ENCODE measurements at regions not wholly inside any gene's neighbourhood (a gene's known extent, or its start where the extent isn't known, plus 50 kb on each side); places are given as distances from the start of the nearest gene placed in this dataset.
"Not testable (repeated sequence)": the region's sequence is repeated elsewhere in the genome, so short reads cannot be mapped to it uniquely, and the experiment has no call there.

DNA sequence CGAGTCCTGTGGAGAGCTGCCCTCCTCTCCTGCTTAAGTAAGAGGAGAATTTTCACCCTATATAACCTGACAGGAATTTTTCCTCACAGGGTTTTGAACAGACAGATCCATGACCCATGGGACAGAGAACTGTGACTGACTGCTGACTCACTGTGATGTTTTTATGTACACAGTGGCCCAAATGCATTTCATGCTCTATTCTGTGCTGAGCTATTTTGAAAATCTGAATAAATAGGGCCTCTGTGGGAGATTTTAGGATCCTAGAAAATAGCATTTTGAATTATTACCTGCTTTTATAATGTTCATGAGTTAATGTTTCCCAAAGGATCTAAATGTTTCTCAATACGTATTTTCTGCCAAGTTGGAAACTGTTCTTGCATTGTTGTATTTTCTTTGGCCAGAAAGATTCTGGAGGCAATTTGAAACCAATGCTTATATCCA is 577.4 kb downstream of the HTR1B start:
- TF ChIP-seq, protein P1, sequence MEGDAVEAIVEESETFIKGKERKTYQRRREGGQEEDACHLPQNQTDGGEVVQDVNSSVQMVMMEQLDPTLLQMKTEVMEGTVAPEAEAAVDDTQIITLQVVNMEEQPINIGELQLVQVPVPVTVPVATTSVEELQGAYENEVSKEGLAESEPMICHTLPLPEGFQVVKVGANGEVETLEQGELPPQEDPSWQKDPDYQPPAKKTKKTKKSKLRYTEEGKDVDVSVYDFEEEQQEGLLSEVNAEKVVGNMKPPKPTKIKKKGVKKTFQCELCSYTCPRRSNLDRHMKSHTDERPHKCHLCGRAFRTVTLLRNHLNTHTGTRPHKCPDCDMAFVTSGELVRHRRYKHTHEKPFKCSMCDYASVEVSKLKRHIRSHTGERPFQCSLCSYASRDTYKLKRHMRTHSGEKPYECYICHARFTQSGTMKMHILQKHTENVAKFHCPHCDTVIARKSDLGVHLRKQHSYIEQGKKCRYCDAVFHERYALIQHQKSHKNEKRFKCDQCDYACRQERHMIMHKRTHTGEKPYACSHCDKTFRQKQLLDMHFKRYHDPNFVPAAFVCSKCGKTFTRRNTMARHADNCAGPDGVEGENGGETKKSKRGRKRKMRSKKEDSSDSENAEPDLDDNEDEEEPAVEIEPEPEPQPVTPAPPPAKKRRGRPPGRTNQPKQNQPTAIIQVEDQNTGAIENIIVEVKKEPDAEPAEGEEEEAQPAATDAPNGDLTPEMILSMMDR (conservative IDR thresholded peaks at IDR 0.05; ENCODE audit: control insufficient read depth, insufficient read depth, low read depth, low read length), result no peak
- DNase-seq (ENCODE audit: low read depth), result peak; percentile 83
- no peak overlapping the region for H3K4me3 ChIP-seq (ENCODE audit: control insufficient read depth, low read depth, low read length)

DNA sequence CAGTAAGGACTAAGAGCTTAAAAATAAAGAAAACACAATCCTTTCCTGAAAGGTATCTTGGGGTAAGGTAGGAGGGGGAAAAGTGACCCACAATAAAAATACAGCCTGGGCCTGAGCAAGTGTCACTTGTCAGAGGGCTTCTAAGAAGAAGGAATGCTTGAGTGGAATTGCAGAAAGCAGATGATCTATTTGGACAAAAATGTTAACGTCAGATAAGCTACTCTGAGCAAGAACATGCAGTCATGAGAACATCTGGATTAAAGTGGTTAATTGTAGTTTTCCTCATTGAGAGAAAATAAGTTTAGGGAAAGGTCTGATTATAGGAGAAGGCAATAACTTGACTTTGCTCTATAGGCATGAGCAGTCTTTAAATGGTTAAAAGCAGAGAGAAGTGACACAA is 581.9 kb downstream of the HTR1B start:
- peak; percentile 33 for DNase-seq (ENCODE audit: low read depth)
- no peak overlapping the region for H3K4me3 ChIP-seq (ENCODE audit: control insufficient read depth, low read depth, low read length)
- TF ChIP-seq, protein P1 (conservative IDR thresholded peaks at IDR 0.05; ENCODE audit: control insufficient read depth, insufficient read depth, low read depth, low read length), result no peak

DNA sequence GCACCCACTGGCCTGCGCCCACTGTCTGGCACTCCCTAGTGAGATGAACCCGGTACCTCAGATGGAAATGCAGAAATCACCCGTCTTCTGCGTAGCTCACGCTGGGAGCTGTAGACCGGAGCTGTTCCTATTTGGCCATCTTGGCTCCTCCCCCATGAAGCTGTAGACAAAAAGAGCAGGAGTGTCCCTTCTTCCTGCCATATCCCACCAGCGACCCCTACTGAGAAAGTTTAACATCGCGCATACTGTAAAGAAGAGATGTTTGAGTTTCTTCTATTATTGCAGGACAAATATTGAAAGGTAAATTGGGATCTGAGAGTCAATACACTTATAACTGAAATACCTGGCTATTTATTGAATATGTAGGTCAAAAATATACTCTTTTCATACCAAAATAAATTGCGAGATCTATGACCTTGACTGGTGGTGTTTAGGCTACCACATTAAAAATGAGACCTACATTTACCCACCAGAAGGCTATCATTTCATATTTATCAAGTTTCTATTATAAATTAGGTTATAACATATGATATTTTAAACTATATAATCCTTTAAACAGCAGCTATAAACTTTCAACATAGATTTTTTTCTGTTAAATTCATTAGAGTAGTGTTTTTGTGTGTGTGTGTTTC is 586.3 kb downstream of the HTR1B start:
- no peak overlapping the region for H3K4me3 ChIP-seq (ENCODE audit: control insufficient read depth, low read depth, low read length)
- peak; percentile 35 for DNase-seq (ENCODE audit: low read depth)
- TF ChIP-seq, protein P1 (conservative IDR thresholded peaks at IDR 0.05; ENCODE audit: control insufficient read depth, insufficient read depth, low read depth, low read length), result peak; percentile 30

DNA sequence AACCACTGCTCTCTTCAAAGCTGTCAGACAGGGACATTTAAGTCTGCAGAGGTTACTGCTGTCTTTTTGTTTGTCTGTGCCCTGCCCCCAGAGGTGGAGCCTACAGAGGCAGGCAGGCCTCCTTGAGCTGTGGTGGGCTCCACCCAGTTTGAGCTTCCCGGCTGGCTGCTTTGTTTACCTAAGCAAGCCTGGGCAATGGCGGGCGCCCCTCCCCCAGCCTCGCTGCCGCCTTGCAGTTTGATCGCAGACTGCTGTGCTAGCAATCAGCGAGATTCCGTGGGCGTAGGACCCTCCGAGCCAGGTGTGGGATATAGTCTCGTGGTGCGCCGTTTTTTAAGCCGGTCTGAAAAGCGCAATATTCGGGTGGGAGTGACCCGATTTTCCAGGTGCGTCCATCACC is 586.9 kb downstream of the HTR1B start:
- not testable (repeated sequence) for DNase-seq (ENCODE audit: low read depth); H3K4me3 ChIP-seq (ENCODE audit: control insufficient read depth, low read depth, low read length)

DNA sequence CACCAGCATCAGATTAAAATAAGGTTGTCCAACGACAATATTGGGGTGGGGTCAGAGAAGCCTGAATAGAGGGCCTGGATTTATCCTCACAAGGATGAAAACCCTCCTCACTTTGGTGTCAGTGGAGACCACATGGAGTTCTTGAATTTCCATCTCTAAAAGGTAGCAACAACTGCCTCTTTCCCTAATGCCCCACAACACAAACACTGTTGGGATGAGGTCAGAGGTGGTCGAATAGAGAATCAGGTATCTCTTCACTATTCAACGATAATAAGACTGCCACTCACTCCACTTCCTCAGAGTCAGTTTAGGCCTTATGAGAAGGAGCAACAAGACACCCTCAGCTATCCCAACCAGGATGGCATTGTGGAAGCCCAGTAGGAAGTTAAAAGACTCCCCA is 596.1 kb downstream of the HTR1B start:
- TF ChIP-seq, protein P1 (conservative IDR thresholded peaks at IDR 0.05; ENCODE audit: control insufficient read depth, insufficient read depth, low read depth, low read length), result no peak
- no peak overlapping the region for H3K4me3 ChIP-seq (ENCODE audit: control insufficient read depth, low read depth, low read length)
- no peak for DNase-seq (ENCODE audit: low read depth)

DNA sequence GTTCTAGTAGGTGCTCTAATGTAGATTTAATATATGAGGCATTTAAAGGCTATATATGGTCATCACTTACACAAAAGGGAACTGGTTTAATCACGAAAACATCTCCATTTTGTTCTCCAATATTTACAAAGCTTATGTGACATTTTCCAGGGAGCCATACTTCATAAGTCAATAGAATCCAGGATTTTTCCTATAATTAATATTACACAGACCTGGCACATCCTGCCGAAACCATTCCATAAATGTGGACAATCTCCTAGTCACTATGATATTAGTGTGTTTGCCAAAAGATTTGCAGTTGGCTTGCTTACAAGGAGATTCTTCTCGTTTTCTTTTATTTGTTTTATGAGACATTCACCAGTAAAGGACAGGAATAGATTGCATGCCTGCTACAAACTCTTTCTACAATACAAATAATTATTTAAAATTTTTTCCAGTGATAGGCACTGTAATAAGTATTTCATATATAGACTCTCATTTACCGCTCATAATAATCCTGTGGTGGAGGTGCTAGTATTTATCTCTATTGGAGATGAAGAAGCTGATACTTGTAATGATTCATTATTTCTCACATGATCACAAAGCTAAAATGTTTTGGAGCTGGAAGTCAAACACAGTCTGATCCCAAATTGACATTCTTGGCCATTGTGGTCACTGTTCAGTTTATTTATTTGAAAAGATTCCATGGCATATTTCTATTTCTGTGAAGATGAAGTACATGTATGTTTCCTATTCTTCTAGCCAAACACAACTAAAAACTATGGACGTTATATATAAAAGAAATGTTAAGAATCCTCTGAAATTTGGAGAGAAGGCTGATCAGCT is 597.0 kb downstream of the HTR1B start:
- DNase-seq (ENCODE audit: low read depth), result no peak
- no peak overlapping the region for H3K4me3 ChIP-seq (ENCODE audit: control insufficient read depth, low read depth, low read length)
- TF ChIP-seq, protein P1 (conservative IDR thresholded peaks at IDR 0.05; ENCODE audit: control insufficient read depth, insufficient read depth, low read depth, low read length), result no peak

DNA sequence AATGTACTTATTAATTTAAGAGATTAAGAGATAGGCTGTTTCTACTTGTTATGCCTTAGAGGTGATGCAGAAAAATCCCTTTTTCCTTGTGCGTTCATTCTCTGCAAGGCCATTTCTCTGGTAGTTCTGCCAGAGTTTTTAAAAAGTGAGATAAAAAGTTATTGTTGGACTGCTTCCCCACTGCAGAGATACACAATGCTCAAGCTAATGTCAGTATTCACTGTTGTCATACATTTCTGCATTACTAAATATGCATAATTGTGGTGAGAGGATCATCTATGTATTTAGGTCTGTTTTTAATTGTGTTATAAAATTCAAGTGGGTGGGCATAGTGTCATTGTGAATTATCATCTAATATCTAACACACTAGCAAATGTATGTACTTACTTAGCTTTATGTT is 600.4 kb downstream of the HTR1B start:
- no peak overlapping the region for H3K4me3 ChIP-seq (ENCODE audit: control insufficient read depth, low read depth, low read length)
- no peak for DNase-seq (ENCODE audit: low read depth)
- TF ChIP-seq, protein P1 (conservative IDR thresholded peaks at IDR 0.05; ENCODE audit: control insufficient read depth, insufficient read depth, low read depth, low read length), result no peak
